OCI-LY1 (cell line): ENCODE measurements at regions not wholly inside any gene's neighbourhood (a gene's known extent, or its start where the extent isn't known, plus 50 kb on each side); places are given as distances from the start of the nearest gene placed in this dataset.

Experiments used
- H2AFZ ChIP-seq: fragments of 200-600 bp; sonication (generic), shearing (Covaris generic); 2 replicates; pipeline ENCODE4 v1.6.0; 2014; ENCODE audit warnings: antibody characterized with exemption, mild to moderate bottlenecking, low read length
- H3F3A ChIP-seq: fragments of 200-600 bp; sonication (generic), shearing (Covaris generic); 2 replicates; pipeline ENCODE4 v1.6.0; 2014; ENCODE audit warnings: mild to moderate bottlenecking, antibody characterized with exemption, low read length, moderate library complexity; ENCODE audit not compliant: insufficient read depth
- H3K27ac ChIP-seq: fragments of 200-600 bp; sonication (generic); 2 replicates; pipeline ENCODE4 v1.5.1; 2014; ENCODE audit warnings: low read length, mixed run types, mild to moderate bottlenecking, low read depth; ENCODE audit not compliant: poor library complexity, severe bottlenecking
- H3K27me3 ChIP-seq: fragments of 200-600 bp; sonication (generic); 2 replicates; pipeline ENCODE4 v1.6.0; 2014; ENCODE audit warnings: antibody characterized with exemption, mild to moderate bottlenecking, low read length, moderate library complexity; ENCODE audit not compliant: insufficient read depth
- H3K36me3 ChIP-seq: fragments of 200-600 bp; sonication (generic); 2 replicates; pipeline ENCODE4 v1.6.1; 2014; ENCODE audit warnings: mild to moderate bottlenecking, antibody characterized with exemption, low read length, moderate library complexity, mixed read lengths; ENCODE audit not compliant: insufficient read depth
- H3K4me1 ChIP-seq: fragments of 200-600 bp; sonication (generic); 2 replicates; pipeline ENCODE4 v1.5.1; 2014; ENCODE audit warnings: mild to moderate bottlenecking, low read length, moderate library complexity; ENCODE audit not compliant: insufficient read depth, severe bottlenecking
- H3K4me2 ChIP-seq: fragments of 200-600 bp; sonication (generic), shearing (Covaris generic); 2 replicates; pipeline ENCODE4 v1.6.1; 2014; ENCODE audit warnings: low read length
- H3K4me3 ChIP-seq: fragments of 200-600 bp; sonication (generic); 2 replicates; pipeline ENCODE4 v1.5.1; 2014; ENCODE audit warnings: low read length, low read depth, mild to moderate bottlenecking, mixed read lengths; ENCODE audit not compliant: poor library complexity, severe bottlenecking
- H3K79me2 ChIP-seq: fragments of 200-600 bp; shearing (Covaris generic); 2 replicates; pipeline ENCODE4 v1.6.1; 2016; ENCODE audit warnings: mixed run types, low read length, mixed read lengths; ENCODE audit not compliant: insufficient read depth
- H3K9ac ChIP-seq: fragments of 200-600 bp; sonication (generic), shearing (Covaris generic); 2 replicates; pipeline ENCODE4 v1.6.1; 2014; ENCODE audit warnings: mild to moderate bottlenecking, low read length, mixed read lengths
- H3K9me2 ChIP-seq: fragments of 200-600 bp; sonication (generic), shearing (Covaris generic); 2 replicates; pipeline ENCODE4 v1.6.1; 2014; ENCODE audit warnings: low read depth, mild to moderate bottlenecking, low read length, mixed read lengths
- H3K9me3 ChIP-seq: fragments of 200-600 bp; shearing (Covaris generic); 2 replicates; pipeline ENCODE4 v1.6.1; 2014; ENCODE audit warnings: low read length, mixed read lengths
- H4K20me1 ChIP-seq: fragments of 200-600 bp; sonication (generic), shearing (Covaris generic); 2 replicates; pipeline ENCODE4 v1.6.0; 2016; ENCODE audit warnings: mild to moderate bottlenecking, low read length; ENCODE audit not compliant: insufficient read depth
- EZH2 ChIP-seq: fragments of 200-600 bp; sonication (generic), shearing (Covaris generic); IDR thresholded peaks from 2 replicates; pipeline ENCODE4 v1.8.0; 2017; ENCODE audit warnings: borderline replicate concordance, mixed run types, mild to moderate bottlenecking, antibody characterized with exemption, low read length, moderate library complexity, mixed read lengths
- TF ChIP-seq, protein P1 (sequence below): fragments of 200-600 bp; sonication (generic), shearing (Covaris generic); IDR thresholded peaks from 2 replicates; pipeline ENCODE4 v1.5.1; 2017; ENCODE audit warnings: mild to moderate bottlenecking, antibody characterized with exemption, low read length, moderate library complexity, mixed read lengths

DNA sequence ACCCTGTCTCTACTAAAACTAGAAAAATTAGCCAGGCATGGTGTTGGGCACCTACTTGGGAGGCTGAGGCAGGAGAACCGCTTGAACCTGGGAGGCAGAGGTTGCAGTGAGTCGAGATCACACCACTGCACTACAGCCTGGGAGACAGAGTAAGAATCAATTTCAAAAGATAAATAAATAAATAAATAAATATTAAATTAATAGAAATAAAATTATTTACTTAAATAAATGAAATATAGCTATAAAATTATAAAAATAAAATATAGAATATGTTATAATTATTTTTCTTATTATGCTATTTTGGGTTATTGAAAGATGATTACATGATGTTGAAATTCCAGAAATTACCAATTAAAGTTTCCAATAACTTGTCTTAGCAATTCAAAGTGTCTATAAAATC is 1029.8 kb upstream of the AGA start:
- Histone ChIP-seq H3K9me3 (no peaks in the 10 kb centered on the region), H3K79me2 (no peaks in the 10 kb centered on the region), H3K27ac (no peak overlapping the region), H2AFZ (no peak overlapping the region), H3K4me1 (no peaks in the 10 kb centered on the region), H3K36me3 (no peaks in the 10 kb centered on the region), H3F3A (no peaks in the 10 kb centered on the region), H3K4me2 (no peak overlapping the region), H3K4me3 (no peak overlapping the region), H4K20me1 (no peaks in the 10 kb centered on the region), H3K9me2 (no peaks in the 10 kb centered on the region), H3K9ac (no peak overlapping the region), H3K27me3 (no peaks in the 10 kb centered on the region)
- TF ChIP-seq, protein P1, sequence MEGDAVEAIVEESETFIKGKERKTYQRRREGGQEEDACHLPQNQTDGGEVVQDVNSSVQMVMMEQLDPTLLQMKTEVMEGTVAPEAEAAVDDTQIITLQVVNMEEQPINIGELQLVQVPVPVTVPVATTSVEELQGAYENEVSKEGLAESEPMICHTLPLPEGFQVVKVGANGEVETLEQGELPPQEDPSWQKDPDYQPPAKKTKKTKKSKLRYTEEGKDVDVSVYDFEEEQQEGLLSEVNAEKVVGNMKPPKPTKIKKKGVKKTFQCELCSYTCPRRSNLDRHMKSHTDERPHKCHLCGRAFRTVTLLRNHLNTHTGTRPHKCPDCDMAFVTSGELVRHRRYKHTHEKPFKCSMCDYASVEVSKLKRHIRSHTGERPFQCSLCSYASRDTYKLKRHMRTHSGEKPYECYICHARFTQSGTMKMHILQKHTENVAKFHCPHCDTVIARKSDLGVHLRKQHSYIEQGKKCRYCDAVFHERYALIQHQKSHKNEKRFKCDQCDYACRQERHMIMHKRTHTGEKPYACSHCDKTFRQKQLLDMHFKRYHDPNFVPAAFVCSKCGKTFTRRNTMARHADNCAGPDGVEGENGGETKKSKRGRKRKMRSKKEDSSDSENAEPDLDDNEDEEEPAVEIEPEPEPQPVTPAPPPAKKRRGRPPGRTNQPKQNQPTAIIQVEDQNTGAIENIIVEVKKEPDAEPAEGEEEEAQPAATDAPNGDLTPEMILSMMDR = no peak
- no peak for TF ChIP-seq EZH2

DNA sequence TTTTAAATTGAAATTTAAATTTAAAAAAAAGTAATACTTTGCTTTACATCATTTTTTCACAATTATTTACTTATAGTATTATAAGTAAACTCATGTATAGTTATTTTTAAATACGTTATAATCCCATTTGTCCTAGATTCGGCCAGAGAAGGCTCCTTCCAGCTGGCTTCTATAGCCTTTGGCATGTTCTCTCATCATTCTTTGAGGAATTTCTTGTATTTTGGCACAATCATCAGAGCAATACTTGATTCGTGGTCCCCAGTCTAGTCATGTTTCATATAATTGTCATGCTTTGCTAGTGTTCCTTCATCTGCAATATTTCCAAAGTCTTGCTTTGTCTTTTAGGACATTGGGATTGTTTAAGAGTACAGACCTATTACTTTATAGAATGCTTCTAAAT is 1037.9 kb upstream of the AGA start:
- Histone ChIP-seq H3K27me3 (no peaks in the 10 kb centered on the region), H3F3A (no peaks in the 10 kb centered on the region), H3K9me3 (no peaks in the 10 kb centered on the region), H3K27ac (no peak overlapping the region), H3K4me2 (no peak overlapping the region), H3K4me1 (no peaks in the 10 kb centered on the region), H3K36me3 (no peaks in the 10 kb centered on the region), H3K9me2 (no peaks in the 10 kb centered on the region), H3K4me3 (no peak overlapping the region), H2AFZ (no peak overlapping the region), H4K20me1 (no peaks in the 10 kb centered on the region), H3K9ac (no peak overlapping the region), H3K79me2 (no peaks in the 10 kb centered on the region)
- TF ChIP-seq, protein P1 = no peak
- no peak for TF ChIP-seq EZH2

GRCh38 chr4:178480881-178481280 is 1038.6 kb upstream of the AGA start:
- TF ChIP-seq, protein P1 = no peak
- TF ChIP-seq EZH2 = no peak
- Histone ChIP-seq H3K4me1 (no peaks in the 10 kb centered on the region), H3K27ac (no peak overlapping the region), H3K27me3 (no peaks in the 10 kb centered on the region), H3K79me2 (no peaks in the 10 kb centered on the region), H2AFZ (no peak overlapping the region), H3F3A (no peaks in the 10 kb centered on the region), H3K4me2 (no peak overlapping the region), H3K9me3 (no peaks in the 10 kb centered on the region), H3K4me3 (no peak overlapping the region), H3K9ac (no peak overlapping the region), H3K36me3 (no peaks in the 10 kb centered on the region), H4K20me1 (no peaks in the 10 kb centered on the region), H3K9me2 (no peaks in the 10 kb centered on the region)
